ENCODE measurements at regions not wholly inside any gene's neighbourhood (a gene's known extent, or its start where the extent isn't known, plus 50 kb on each side); places are given as distances from the start of the nearest gene placed in this dataset.

- H3K79me2 ChIP-seq (ENCODE audit: insufficient read depth): no peaks in the 10 kb centered on the region
- H2AFZ ChIP-seq: no peak overlapping the region
- H3K4me3 ChIP-seq: no peak overlapping the region
- H3K27me3 ChIP-seq (replicated peaks; ENCODE audit: insufficient read depth): no peaks in the 10 kb centered on the region
- in situ Hi-C loops (cut with MboI): no loop called here
- H3K9ac ChIP-seq: no peak overlapping the region
- TF ChIP-seq EZH2 (IDR thresholded peaks at IDR 0.05; ENCODE audit: insufficient read depth, poor library complexity, severe bottlenecking) (no peak), EZH2phosphoT487 (IDR thresholded peaks at IDR 0.05; ENCODE audit: insufficient read depth, low read depth) (no peak)
- no peaks in the 10 kb centered on the region; the same call in 1 of the 2 replicates for H3K36me3 ChIP-seq (ENCODE audit: low read depth)
- no peaks in the 10 kb centered on the region for H4K20me1 ChIP-seq (ENCODE audit: insufficient read depth)
- 58 to 63% methylated on average over 1 of the region's 1 CpG for WGBS, 2 experiments (ENCODE audit: low coverage in 1 of 2, low lambda C conversion rate in 2 of 2, missing lambda C conversion rate in 2 of 2)
- H3K4me1 ChIP-seq (ENCODE audit: insufficient read depth): 0 out of 2 replicates have a peak, but pooled peaks cover under 1% of the 10 kb centered on the region
- no peak overlapping the region for H3K4me2 ChIP-seq (ENCODE audit: unreplicated experiment)
- H3K9me2 ChIP-seq (ENCODE audit: insufficient read depth): no peaks in the 10 kb centered on the region
- no peak overlapping the region for H3K27ac ChIP-seq
- peaks cover 4% of the 10 kb centered on the region for H3K9me3 ChIP-seq (ENCODE audit: low read depth)
- DNase-seq: no peak
- H3F3A ChIP-seq (ENCODE audit: insufficient read depth): peaks cover 3% of the 10 kb centered on the region; the same call in 1 of the 2 replicates
Measured at GRCh38 chr10:88172159-88172558, 308.7 kb downstream of the PTEN start.

DNA sequence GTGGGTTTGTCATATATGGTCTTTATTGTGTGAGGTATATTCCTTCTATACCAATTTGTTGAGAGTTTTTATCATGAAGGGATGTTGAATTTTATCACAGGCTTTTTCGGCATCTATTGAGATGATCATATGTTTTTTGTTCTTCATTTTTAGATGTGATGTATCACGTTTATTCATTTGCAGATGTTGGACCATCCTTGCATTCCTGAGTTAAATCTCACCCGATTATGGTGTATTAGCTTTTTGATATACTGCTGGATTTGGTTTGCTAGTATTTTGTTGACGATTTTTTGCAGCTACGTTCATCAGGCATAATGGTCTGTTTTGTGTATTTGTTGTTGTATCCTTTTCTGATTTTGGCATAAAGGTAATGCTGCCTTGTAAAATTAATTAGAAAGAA lies 311.0 kb downstream of the PTEN start:
- Histone ChIP-seq H2AFZ (no peak overlapping the region), H3K79me2 (ENCODE audit: insufficient read depth) (no peaks in the 10 kb centered on the region), H3K4me2 (ENCODE audit: unreplicated experiment) (no peak overlapping the region), H3K27ac (no peak overlapping the region), H3F3A (ENCODE audit: insufficient read depth) (no peaks in the 10 kb centered on the region), H3K9me2 (ENCODE audit: insufficient read depth) (no peaks in the 10 kb centered on the region), H3K27me3 (replicated peaks; ENCODE audit: insufficient read depth) (no peaks in the 10 kb centered on the region), H3K4me3 (no peak overlapping the region), H3K9ac (no peak overlapping the region), H4K20me1 (ENCODE audit: insufficient read depth) (no peaks in the 10 kb centered on the region), H3K9me3 (ENCODE audit: low read depth) (peaks cover 4% of the 10 kb centered on the region), H3K36me3 (ENCODE audit: low read depth) (no peaks in the 10 kb centered on the region; the same call in 1 of the 2 replicates), H3K4me1 (ENCODE audit: insufficient read depth) (no peaks in the 10 kb centered on the region)
- no peak for DNase-seq
- 66 to 72% methylated on average over 5 of the region's 5 CpGs for WGBS, 2 experiments (ENCODE audit: low coverage in 1 of 2, low lambda C conversion rate in 2 of 2, missing lambda C conversion rate in 2 of 2)
- in situ Hi-C loops (cut with MboI): no loop called here
- no peak for TF ChIP-seq EZH2phosphoT487 (IDR thresholded peaks at IDR 0.05; ENCODE audit: insufficient read depth, low read depth)
- TF ChIP-seq EZH2 (IDR thresholded peaks at IDR 0.05; ENCODE audit: insufficient read depth, poor library complexity, severe bottlenecking): no peak

- Histone ChIP-seq H3K9ac (no peak overlapping the region), H2AFZ (no peak overlapping the region), H3K36me3 (ENCODE audit: low read depth) (no peaks in the 10 kb centered on the region; the same call in 1 of the 2 replicates), H3K4me1 (ENCODE audit: insufficient read depth) (no peaks in the 10 kb centered on the region), H3K27me3 (replicated peaks; ENCODE audit: insufficient read depth) (no peaks in the 10 kb centered on the region), H3K27ac (no peak overlapping the region), H3K9me3 (ENCODE audit: low read depth) (peaks cover 4% of the 10 kb centered on the region), H3K4me3 (no peak overlapping the region), H3K9me2 (ENCODE audit: insufficient read depth) (no peaks in the 10 kb centered on the region), H3F3A (ENCODE audit: insufficient read depth) (no peaks in the 10 kb centered on the region), H3K4me2 (ENCODE audit: unreplicated experiment) (no peak overlapping the region), H3K79me2 (ENCODE audit: insufficient read depth) (no peaks in the 10 kb centered on the region), H4K20me1 (ENCODE audit: insufficient read depth) (no peaks in the 10 kb centered on the region)
- TF ChIP-seq EZH2phosphoT487 (IDR thresholded peaks at IDR 0.05; ENCODE audit: insufficient read depth, low read depth) (no peak), EZH2 (IDR thresholded peaks at IDR 0.05; ENCODE audit: insufficient read depth, poor library complexity, severe bottlenecking) (no peak)
- in situ Hi-C loops (cut with MboI): no loop called here
- no peak for DNase-seq
Measured at GRCh38 chr10:88178758-88179157, 315.3 kb downstream of the PTEN start.

DNA sequence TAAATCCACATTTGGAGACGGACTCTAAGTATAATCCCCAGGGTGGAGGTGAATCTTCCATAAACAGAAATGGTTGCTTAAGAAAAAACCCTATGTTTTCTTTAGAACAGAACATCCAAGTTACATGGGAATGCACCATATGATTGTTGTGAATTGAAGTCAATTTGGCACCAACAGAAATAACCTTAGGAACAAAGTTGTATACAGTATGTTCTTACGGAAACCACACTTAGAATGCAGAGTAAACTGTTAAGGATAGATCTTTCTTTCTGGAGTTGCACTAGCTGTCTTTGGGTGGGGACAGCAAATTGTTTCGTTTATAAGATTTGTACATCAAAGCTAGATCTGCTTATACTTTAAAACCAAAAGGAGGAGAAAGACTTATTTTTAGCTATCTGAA lies 316.4 kb downstream of the PTEN start:
- no peaks in the 10 kb centered on the region for H3F3A ChIP-seq (ENCODE audit: insufficient read depth)

More for the DNA sequence above, 316.4 kb downstream of the PTEN start:
- TF ChIP-seq EZH2phosphoT487 (IDR thresholded peaks at IDR 0.05; ENCODE audit: insufficient read depth, low read depth) (no peak), EZH2 (IDR thresholded peaks at IDR 0.05; ENCODE audit: insufficient read depth, poor library complexity, severe bottlenecking) (no peak)
- no peaks in the 10 kb centered on the region; the same call in 1 of the 2 replicates for H3K9me2 ChIP-seq (ENCODE audit: insufficient read depth)
- no peaks in the 10 kb centered on the region for H3K9me3 ChIP-seq (ENCODE audit: low read depth)
- no peak overlapping the region for H3K4me2 ChIP-seq (ENCODE audit: unreplicated experiment)
- no peak for DNase-seq
- H3K36me3 ChIP-seq (ENCODE audit: low read depth): no peaks in the 10 kb centered on the region; the same call in 1 of the 2 replicates
- no peaks in the 10 kb centered on the region for H3K79me2 ChIP-seq (ENCODE audit: insufficient read depth)
- no peaks in the 10 kb centered on the region for H3K4me1 ChIP-seq (ENCODE audit: insufficient read depth)
- H4K20me1 ChIP-seq (ENCODE audit: insufficient read depth): no peaks in the 10 kb centered on the region
- in situ Hi-C loops (cut with MboI): no loop called here
- no peaks in the 10 kb centered on the region for H3K27me3 ChIP-seq (replicated peaks; ENCODE audit: insufficient read depth)
- WGBS, 2 experiments (ENCODE audit: low coverage in 1 of 2, low lambda C conversion rate in 2 of 2, missing lambda C conversion rate in 2 of 2): 61 to 65% methylated on average over 3 of the region's 3 CpGs
- H3K9ac ChIP-seq: no peak overlapping the region
- H2AFZ ChIP-seq: no peak overlapping the region
- H3K4me3 ChIP-seq: no peak overlapping the region
- no peak overlapping the region for H3K27ac ChIP-seq
